DOHH2 (cell line): ENCODE measurements at regions not wholly inside any gene's neighbourhood (a gene's known extent, or its start where the extent isn't known, plus 50 kb on each side); places are given as distances from the start of the nearest gene placed in this dataset.

Experiments used
- H3F3A ChIP-seq: fragments of 200-600 bp; sonication (generic), shearing (Covaris generic); 2 replicates; pipeline ENCODE4 v1.6.0; 2016; ENCODE audit warnings: antibody characterized with exemption, mild to moderate bottlenecking; ENCODE audit not compliant: control insufficient read depth, insufficient read depth
- H3K27ac ChIP-seq: fragments of 200-600 bp; sonication (generic); 2 replicates; pipeline ENCODE4 v1.5.1; 2014; ENCODE audit warnings: low read depth, mild to moderate bottlenecking, low read length, moderate library complexity
- H3K27me3 ChIP-seq: fragments of 200-600 bp; sonication (generic); 2 replicates; pipeline ENCODE4 v1.6.1; 2014; ENCODE audit warnings: mild to moderate bottlenecking, low read length, mixed read lengths; ENCODE audit not compliant: control insufficient read depth
- H3K36me3 ChIP-seq: fragments of 200-600 bp; sonication (generic); 2 replicates; pipeline ENCODE4 v1.6.1; 2014; ENCODE audit warnings: mild to moderate bottlenecking, low read length, moderate library complexity, mixed read lengths; ENCODE audit not compliant: control insufficient read depth
- H3K4me1 ChIP-seq: fragments of 200-600 bp; sonication (generic); 2 replicates; pipeline ENCODE4 v1.6.1; 2014; ENCODE audit warnings: mild to moderate bottlenecking, low read length, mixed read lengths; ENCODE audit not compliant: control insufficient read depth
- H3K4me2 ChIP-seq: fragments of 200-600 bp; sonication (generic); 2 replicates; pipeline ENCODE4 v1.6.0; 2014; ENCODE audit warnings: mild to moderate bottlenecking, low read length, moderate library complexity
- H3K4me3 ChIP-seq: fragments of 200-600 bp; sonication (generic); 2 replicates; pipeline ENCODE4 v1.5.1; 2014; ENCODE audit warnings: mild to moderate bottlenecking, low read length, mixed read lengths
- H3K79me2 ChIP-seq: fragments of 200-600 bp; sonication (generic); 2 replicates; pipeline ENCODE4 v1.6.1; 2014; ENCODE audit warnings: mild to moderate bottlenecking, low read length, mixed read lengths; ENCODE audit not compliant: control insufficient read depth
- H3K9me2 ChIP-seq: fragments of 200-600 bp; sonication (generic); replicated peaks from 2 replicates; pipeline ENCODE4 v1.6.1; 2014; ENCODE audit warnings: mild to moderate bottlenecking, low read length, mixed read lengths; ENCODE audit not compliant: control insufficient read depth
- H3K9me3 ChIP-seq: fragments of 200-600 bp; sonication (generic); 2 replicates; pipeline ENCODE4 v1.6.1; 2014; ENCODE audit warnings: antibody characterized with exemption, low read length, mixed read lengths; ENCODE audit not compliant: control insufficient read depth, insufficient read depth
- H4K20me1 ChIP-seq: fragments of 200-600 bp; sonication (generic); 2 replicates; pipeline ENCODE4 v1.6.0; 2014; ENCODE audit warnings: low read depth, mild to moderate bottlenecking, antibody characterized with exemption, low read length, moderate library complexity; ENCODE audit not compliant: control insufficient read depth, insufficient read depth
- EZH2phosphoT487 ChIP-seq: fragments of 200-600 bp; sonication (generic); IDR thresholded peaks from 2 replicates; pipeline ENCODE4 v1.6.1; 2017; ENCODE audit warnings: borderline replicate concordance, mild to moderate bottlenecking, antibody characterized with exemption, low read length, moderate library complexity, mixed read lengths
- TF ChIP-seq, protein P1 (sequence below): fragments of 200-600 bp; sonication (generic); IDR thresholded peaks from one replicate; pipeline ENCODE4 v1.5.1; 2014; ENCODE audit warnings: antibody characterized with exemption, mild to moderate bottlenecking, low read depth, low read length; ENCODE audit not compliant: poor library complexity, severe bottlenecking

DNA sequence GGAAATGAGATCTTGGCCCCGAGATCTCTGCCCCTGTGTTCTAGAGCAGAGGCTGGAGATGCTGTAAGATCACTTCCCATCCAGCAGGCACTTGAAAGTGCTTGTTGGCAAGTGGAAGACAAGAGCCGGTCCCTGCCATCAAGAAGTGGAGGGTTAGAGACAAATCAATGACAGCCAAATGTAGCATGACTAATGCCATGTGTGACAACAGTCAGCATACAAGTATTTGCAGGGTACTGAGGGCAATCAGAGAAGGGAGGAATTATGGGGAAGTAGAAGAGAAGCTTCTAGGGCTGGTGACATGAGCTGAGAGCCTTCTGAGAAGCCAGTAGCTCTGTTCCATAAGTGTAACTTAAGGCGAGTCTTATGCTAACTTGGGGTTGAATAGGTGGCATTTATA lies 58.6 kb downstream of the TMEM17 start:
- H3K4me3 ChIP-seq: no peak overlapping the region
- H4K20me1 ChIP-seq: no peaks in the 10 kb centered on the region
- H3F3A ChIP-seq: no peaks in the 10 kb centered on the region
- no peak overlapping the region for H3K4me2 ChIP-seq
- no peak overlapping the region for H3K27ac ChIP-seq
- H3K9me2 ChIP-seq: no peaks in the 10 kb centered on the region
- no peaks in the 10 kb centered on the region for H3K36me3 ChIP-seq
- no peaks in the 10 kb centered on the region for H3K79me2 ChIP-seq
- H3K9me3 ChIP-seq: no peaks in the 10 kb centered on the region
- no peak for TF ChIP-seq EZH2phosphoT487
- TF ChIP-seq, protein P1, sequence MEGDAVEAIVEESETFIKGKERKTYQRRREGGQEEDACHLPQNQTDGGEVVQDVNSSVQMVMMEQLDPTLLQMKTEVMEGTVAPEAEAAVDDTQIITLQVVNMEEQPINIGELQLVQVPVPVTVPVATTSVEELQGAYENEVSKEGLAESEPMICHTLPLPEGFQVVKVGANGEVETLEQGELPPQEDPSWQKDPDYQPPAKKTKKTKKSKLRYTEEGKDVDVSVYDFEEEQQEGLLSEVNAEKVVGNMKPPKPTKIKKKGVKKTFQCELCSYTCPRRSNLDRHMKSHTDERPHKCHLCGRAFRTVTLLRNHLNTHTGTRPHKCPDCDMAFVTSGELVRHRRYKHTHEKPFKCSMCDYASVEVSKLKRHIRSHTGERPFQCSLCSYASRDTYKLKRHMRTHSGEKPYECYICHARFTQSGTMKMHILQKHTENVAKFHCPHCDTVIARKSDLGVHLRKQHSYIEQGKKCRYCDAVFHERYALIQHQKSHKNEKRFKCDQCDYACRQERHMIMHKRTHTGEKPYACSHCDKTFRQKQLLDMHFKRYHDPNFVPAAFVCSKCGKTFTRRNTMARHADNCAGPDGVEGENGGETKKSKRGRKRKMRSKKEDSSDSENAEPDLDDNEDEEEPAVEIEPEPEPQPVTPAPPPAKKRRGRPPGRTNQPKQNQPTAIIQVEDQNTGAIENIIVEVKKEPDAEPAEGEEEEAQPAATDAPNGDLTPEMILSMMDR: no peak
- 0 out of 2 replicates have a peak, but pooled peaks cover 3% of the 10 kb centered on the region for H3K27me3 ChIP-seq
- no peaks in the 10 kb centered on the region for H3K4me1 ChIP-seq

DNA sequence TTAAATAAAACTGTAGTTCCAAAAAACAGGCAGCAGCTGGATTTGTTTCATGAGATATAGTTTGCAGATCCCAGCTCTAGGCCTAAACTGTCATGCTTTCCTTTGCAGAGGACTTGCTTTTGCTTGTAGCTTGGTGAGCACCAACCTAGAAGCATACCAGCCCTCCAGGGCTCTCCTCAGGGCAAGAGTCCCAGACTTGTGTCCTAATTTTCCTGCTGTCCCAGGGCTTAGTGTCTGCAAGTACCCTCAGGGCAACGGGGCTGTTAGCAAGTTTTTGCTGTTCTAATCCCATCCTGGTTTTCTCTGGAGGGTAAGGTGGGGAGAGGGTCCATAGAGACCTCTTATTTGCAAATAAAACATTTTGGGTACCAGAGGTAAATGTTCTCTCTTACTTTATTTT lies 59.5 kb downstream of the TMEM17 start:
- Histone ChIP-seq H3K4me1 (no peaks in the 10 kb centered on the region), H3K4me3 (no peak overlapping the region), H3K36me3 (no peaks in the 10 kb centered on the region), H3K79me2 (no peaks in the 10 kb centered on the region), H3K27ac (no peak overlapping the region), H3K9me3 (no peaks in the 10 kb centered on the region), H4K20me1 (no peaks in the 10 kb centered on the region), H3K27me3 (0 out of 2 replicates have a peak, but pooled peaks cover 2% of the 10 kb centered on the region), H3F3A (no peaks in the 10 kb centered on the region), H3K4me2 (no peak overlapping the region), H3K9me2 (no peaks in the 10 kb centered on the region)
- TF ChIP-seq EZH2phosphoT487: no peak
- TF ChIP-seq, protein P1: no peak

DNA sequence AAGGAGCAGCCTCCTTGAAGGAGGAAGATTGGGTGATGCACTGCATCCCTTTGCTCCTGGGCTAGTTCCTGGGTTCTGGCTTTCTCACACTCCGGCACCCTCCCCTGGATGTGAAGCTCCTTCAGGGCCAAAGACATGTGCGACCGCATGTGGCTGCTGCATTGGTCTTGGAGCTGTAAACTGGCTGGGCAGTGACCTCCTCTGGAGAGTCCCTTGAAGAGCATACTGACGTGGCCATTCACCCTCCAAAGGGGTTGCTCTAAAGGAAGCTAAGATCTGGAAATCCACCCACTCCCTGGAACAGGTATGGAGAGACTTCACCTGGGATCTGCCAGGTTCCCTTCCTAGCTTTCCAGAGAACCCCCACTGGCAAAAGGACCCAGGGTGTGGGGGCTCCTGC lies 62.1 kb downstream of the TMEM17 start:
- Histone ChIP-seq H3K27me3 (no peaks in the 10 kb centered on the region), H3K9me3 (no peaks in the 10 kb centered on the region), H3K9me2 (no peaks in the 10 kb centered on the region), H3K27ac (no peak overlapping the region), H3F3A (no peaks in the 10 kb centered on the region), H3K79me2 (no peaks in the 10 kb centered on the region), H3K4me3 (no peak overlapping the region), H3K36me3 (no peaks in the 10 kb centered on the region), H3K4me1 (no peaks in the 10 kb centered on the region), H4K20me1 (no peaks in the 10 kb centered on the region), H3K4me2 (no peak overlapping the region)
- no peak for TF ChIP-seq EZH2phosphoT487
- TF ChIP-seq, protein P1: no peak

GRCh38 chr2:62443471-62443870 lies 62.5 kb downstream of the TMEM17 start:
- H3K9me3 ChIP-seq: no peaks in the 10 kb centered on the region
- no peaks in the 10 kb centered on the region for H3F3A ChIP-seq
- no peak overlapping the region for H3K4me2 ChIP-seq
- H3K79me2 ChIP-seq: no peaks in the 10 kb centered on the region
- H3K4me3 ChIP-seq: no peak overlapping the region
- H3K27me3 ChIP-seq: no peaks in the 10 kb centered on the region
- H3K27ac ChIP-seq: no peak overlapping the region
- no peaks in the 10 kb centered on the region for H4K20me1 ChIP-seq
- no peaks in the 10 kb centered on the region for H3K36me3 ChIP-seq
- no peaks in the 10 kb centered on the region for H3K4me1 ChIP-seq
- no peak for TF ChIP-seq EZH2phosphoT487
- TF ChIP-seq, protein P1: no peak
- H3K9me2 ChIP-seq: no peaks in the 10 kb centered on the region
